Cardiac muscle cell (in vitro differentiated cells and primary cell): ENCODE measurements at regions not wholly inside any gene's neighbourhood (a gene's known extent, or its start where the extent isn't known, plus 50 kb on each side); places are given as distances from the start of the nearest gene placed in this dataset.

Source experiments
- DNase-seq, 2 donors: peaks; one replicate each; pipeline versions ENCODE4 v3.0.0 to v3.0.0-alpha.2; 2010 to 2017; ENCODE audit warnings: low read depth in 1 of 2, low spot score in 1 of 2
- H3K27ac ChIP-seq: fragments of 200-600 bp; sonication (generic); 2 replicates; pipeline ENCODE4 v1.5.1; 2016
- H3K27me3 ChIP-seq: fragments of 200-600 bp; sonication (generic); 2 replicates; pipeline ENCODE4 v1.6.0; 2016; ENCODE audit warnings: control low read depth
- H3K36me3 ChIP-seq: fragments of 200-600 bp; sonication (generic); 2 replicates; pipeline ENCODE4 v1.5.1; 2016; ENCODE audit warnings: control low read depth
- H3K4me1 ChIP-seq: fragments of 200-600 bp; sonication (generic); 2 replicates; pipeline ENCODE4 v1.8.1; 2017; ENCODE audit warnings: low read depth, mild to moderate bottlenecking, mixed run types
- H3K4me3 ChIP-seq: fragments of 200-600 bp; sonication (generic); 2 replicates; pipeline ENCODE4 v1.5.1; 2016; ENCODE audit warnings: mild to moderate bottlenecking
- H3K9me3 ChIP-seq: fragments of 200-600 bp; sonication (generic); 2 replicates; pipeline ENCODE4 v1.5.1; 2017; ENCODE audit warnings: low read depth, mild to moderate bottlenecking, control low read depth
- CTCF ChIP-seq: IDR thresholded peaks from 2 replicates; pipeline ENCODE4 v1.5.1; 2012; ENCODE audit warnings: low read depth, mild to moderate bottlenecking, low read length

- Histone ChIP-seq H3K27ac (no peak overlapping the region), H3K27me3 (no peaks in the 10 kb centered on the region), H3K4me1 (no peaks in the 10 kb centered on the region), H3K36me3 (no peaks in the 10 kb centered on the region), H3K9me3 (no peaks in the 10 kb centered on the region), H3K4me3 (no peak overlapping the region)
- TF ChIP-seq CTCF: no peak
- no peak for DNase-seq
These were observed 182.4 kb upstream of the TOM1L1 start for GRCh38 chr17:54718286-54718685.

- no peaks in the 10 kb centered on the region for H3K27me3 ChIP-seq
- DNase-seq: no peak
- H3K27ac ChIP-seq: no peak overlapping the region
- TF ChIP-seq CTCF: no peak
- H3K9me3 ChIP-seq: no peaks in the 10 kb centered on the region
- H3K36me3 ChIP-seq: no peaks in the 10 kb centered on the region
- H3K4me3 ChIP-seq: no peak overlapping the region
- H3K4me1 ChIP-seq: no peaks in the 10 kb centered on the region
These were observed 173.0 kb upstream of the TOM1L1 start for GRCh38 chr17:54727624-54728023.

- DNase-seq: no peak
- no peak overlapping the region for H3K27ac ChIP-seq
- TF ChIP-seq CTCF: no peak
- H3K36me3 ChIP-seq: no peaks in the 10 kb centered on the region
- no peaks in the 10 kb centered on the region for H3K4me1 ChIP-seq
- H3K9me3 ChIP-seq: no peaks in the 10 kb centered on the region
- H3K27me3 ChIP-seq: no peaks in the 10 kb centered on the region
- no peak overlapping the region for H3K4me3 ChIP-seq
These were observed 164.1 kb upstream of the TOM1L1 start for GRCh38 chr17:54736573-54736972.

GRCh38 chr17:54738496-54738895, 162.2 kb upstream of the TOM1L1 start:
- H3K36me3 ChIP-seq: no peaks in the 10 kb centered on the region
- DNase-seq: no peak
- no peak overlapping the region for H3K27ac ChIP-seq
- no peaks in the 10 kb centered on the region for H3K4me1 ChIP-seq
- no peak overlapping the region for H3K4me3 ChIP-seq
- H3K9me3 ChIP-seq: no peaks in the 10 kb centered on the region
- no peaks in the 10 kb centered on the region for H3K27me3 ChIP-seq
- no peak for TF ChIP-seq CTCF

GRCh38 chr17:54744750-54745149, 155.9 kb upstream of the TOM1L1 start:
- Histone ChIP-seq H3K4me1 (no peaks in the 10 kb centered on the region), H3K9me3 (no peaks in the 10 kb centered on the region), H3K36me3 (no peaks in the 10 kb centered on the region), H3K27me3 (no peaks in the 10 kb centered on the region), H3K4me3 (no peak overlapping the region), H3K27ac (no peak overlapping the region)
- no peak for TF ChIP-seq CTCF
- DNase-seq: no peak

- no peak overlapping the region for H3K27ac ChIP-seq
- H3K4me1 ChIP-seq: no peaks in the 10 kb centered on the region
- TF ChIP-seq CTCF: no peak
- no peaks in the 10 kb centered on the region for H3K9me3 ChIP-seq
- H3K36me3 ChIP-seq: no peaks in the 10 kb centered on the region
- H3K4me3 ChIP-seq: no peak overlapping the region
- H3K27me3 ChIP-seq: no peaks in the 10 kb centered on the region
- no peak for DNase-seq
These were observed 155.4 kb upstream of the TOM1L1 start for GRCh38 chr17:54745239-54745638.
